ENCODE measurements at regions not wholly inside any gene's neighbourhood (a gene's known extent, or its start where the extent isn't known, plus 50 kb on each side); places are given as distances from the start of the nearest gene placed in this dataset.

GRCh38 chr4:173697840-173698239 lies 167.8 kb upstream of the HAND2 start:
- Histone ChIP-seq H3K27ac (ENCODE audit: low read depth, low read length) (no peak overlapping the region), H2AFZ (ENCODE audit: low read length, unreplicated experiment) (no peak overlapping the region), H3K4me1 (ENCODE audit: control insufficient read depth, insufficient read depth, low read length, unreplicated experiment) (peaks cover 7% of the 10 kb centered on the region), H3K27me3 (ENCODE audit: insufficient read depth, low read length) (no peaks in the 10 kb centered on the region), H3K4me3 (ENCODE audit: low read depth, low read length) (no peak overlapping the region), H3K79me2 (ENCODE audit: control insufficient read depth, insufficient read depth, low read length, unreplicated experiment) (no peaks in the 10 kb centered on the region), H3K36me3 (ENCODE audit: insufficient read depth, low read length) (no peaks in the 10 kb centered on the region)

- Histone ChIP-seq H2AFZ (ENCODE audit: low read length, unreplicated experiment) (no peak overlapping the region), H3K4me3 (ENCODE audit: low read depth, low read length) (no peak overlapping the region), H3K4me1 (ENCODE audit: control insufficient read depth, insufficient read depth, low read length, unreplicated experiment) (peaks cover 7% of the 10 kb centered on the region), H3K27me3 (ENCODE audit: insufficient read depth, low read length) (no peaks in the 10 kb centered on the region), H3K27ac (ENCODE audit: low read depth, low read length) (no peak overlapping the region), H3K79me2 (ENCODE audit: control insufficient read depth, insufficient read depth, low read length, unreplicated experiment) (no peaks in the 10 kb centered on the region), H3K36me3 (ENCODE audit: insufficient read depth, low read length) (no peaks in the 10 kb centered on the region)
Measured at GRCh38 chr4:173696551-173696950, 166.5 kb upstream of the HAND2 start.

GRCh38 chr4:173696011-173696410 lies 166.0 kb upstream of the HAND2 start:
- peaks cover 7% of the 10 kb centered on the region for H3K4me1 ChIP-seq (ENCODE audit: control insufficient read depth, insufficient read depth, low read length, unreplicated experiment)
- H2AFZ ChIP-seq (ENCODE audit: low read length, unreplicated experiment), result no peak overlapping the region
- no peaks in the 10 kb centered on the region for H3K27me3 ChIP-seq (ENCODE audit: insufficient read depth, low read length)
- no peaks in the 10 kb centered on the region for H3K79me2 ChIP-seq (ENCODE audit: control insufficient read depth, insufficient read depth, low read length, unreplicated experiment)
- H3K27ac ChIP-seq (ENCODE audit: low read depth, low read length), result no peak overlapping the region
- no peak overlapping the region for H3K4me3 ChIP-seq (ENCODE audit: low read depth, low read length)
- H3K36me3 ChIP-seq (ENCODE audit: insufficient read depth, low read length), result no peaks in the 10 kb centered on the region

GRCh38 chr4:173685831-173686210 lies 155.8 kb upstream of the HAND2 start:
- no peaks in the 10 kb centered on the region for H3K4me1 ChIP-seq (ENCODE audit: control insufficient read depth, insufficient read depth, low read length, unreplicated experiment)
- peaks cover 11% of the 10 kb centered on the region; the same call in 1 of the 2 replicates for H3K27me3 ChIP-seq (ENCODE audit: insufficient read depth, low read length)
- H2AFZ ChIP-seq (ENCODE audit: low read length, unreplicated experiment), result no peak overlapping the region
- no peak overlapping the region for H3K4me3 ChIP-seq (ENCODE audit: low read depth, low read length)
- H3K36me3 ChIP-seq (ENCODE audit: insufficient read depth, low read length), result no peaks in the 10 kb centered on the region
- no peak overlapping the region for H3K27ac ChIP-seq (ENCODE audit: low read depth, low read length)
- no peaks in the 10 kb centered on the region for H3K79me2 ChIP-seq (ENCODE audit: control insufficient read depth, insufficient read depth, low read length, unreplicated experiment)

GRCh38 chr4:173685165-173685830 lies 155.3 kb upstream of the HAND2 start:
- no peak overlapping the region for H3K4me3 ChIP-seq (ENCODE audit: low read depth, low read length)
- no peak overlapping the region for H3K27ac ChIP-seq (ENCODE audit: low read depth, low read length)
- peaks cover 11% of the 10 kb centered on the region; the same call in 1 of the 2 replicates for H3K27me3 ChIP-seq (ENCODE audit: insufficient read depth, low read length)
- H3K36me3 ChIP-seq (ENCODE audit: insufficient read depth, low read length), result no peaks in the 10 kb centered on the region
- H3K4me1 ChIP-seq (ENCODE audit: control insufficient read depth, insufficient read depth, low read length, unreplicated experiment), result no peaks in the 10 kb centered on the region
- H2AFZ ChIP-seq (ENCODE audit: low read length, unreplicated experiment), result no peak overlapping the region
- H3K79me2 ChIP-seq (ENCODE audit: control insufficient read depth, insufficient read depth, low read length, unreplicated experiment), result no peaks in the 10 kb centered on the region

- H3K4me3 ChIP-seq (ENCODE audit: low read depth, low read length), result no peak overlapping the region
- H3K27ac ChIP-seq (ENCODE audit: low read depth, low read length), result no peak overlapping the region
- H3K27me3 ChIP-seq (ENCODE audit: insufficient read depth, low read length), result peaks cover 11% of the 10 kb centered on the region; the same call in 1 of the 2 replicates
- H3K79me2 ChIP-seq (ENCODE audit: control insufficient read depth, insufficient read depth, low read length, unreplicated experiment), result no peaks in the 10 kb centered on the region
- no peak overlapping the region for H2AFZ ChIP-seq (ENCODE audit: low read length, unreplicated experiment)
- no peaks in the 10 kb centered on the region for H3K4me1 ChIP-seq (ENCODE audit: control insufficient read depth, insufficient read depth, low read length, unreplicated experiment)
- no peaks in the 10 kb centered on the region for H3K36me3 ChIP-seq (ENCODE audit: insufficient read depth, low read length)
Measured at GRCh38 chr4:173684223-173684622, 154.2 kb upstream of the HAND2 start.

- Histone ChIP-seq H3K4me3 (ENCODE audit: low read depth, low read length) (no peak overlapping the region), H3K79me2 (ENCODE audit: control insufficient read depth, insufficient read depth, low read length, unreplicated experiment) (no peaks in the 10 kb centered on the region), H3K4me1 (ENCODE audit: control insufficient read depth, insufficient read depth, low read length, unreplicated experiment) (no peaks in the 10 kb centered on the region), H3K27me3 (ENCODE audit: insufficient read depth, low read length) (peaks cover 11% of the 10 kb centered on the region; the same call in 1 of the 2 replicates), H3K27ac (ENCODE audit: low read depth, low read length) (no peak overlapping the region), H3K36me3 (ENCODE audit: insufficient read depth, low read length) (no peaks in the 10 kb centered on the region), H2AFZ (ENCODE audit: low read length, unreplicated experiment) (no peak overlapping the region)
Measured at GRCh38 chr4:173682609-173683008, 152.6 kb upstream of the HAND2 start.

- no peaks in the 10 kb centered on the region for H3K4me1 ChIP-seq (ENCODE audit: control insufficient read depth, insufficient read depth, low read length, unreplicated experiment)
- no peak overlapping the region for H3K27ac ChIP-seq (ENCODE audit: low read depth, low read length)
- no peaks in the 10 kb centered on the region for H3K36me3 ChIP-seq (ENCODE audit: insufficient read depth, low read length)
- H3K79me2 ChIP-seq (ENCODE audit: control insufficient read depth, insufficient read depth, low read length, unreplicated experiment), result no peaks in the 10 kb centered on the region
- no peak overlapping the region for H3K4me3 ChIP-seq (ENCODE audit: low read depth, low read length)
- H2AFZ ChIP-seq (ENCODE audit: low read length, unreplicated experiment), result no peak overlapping the region
- peaks cover 14% of the 10 kb centered on the region; the same call in 1 of the 2 replicates for H3K27me3 ChIP-seq (ENCODE audit: insufficient read depth, low read length)
Measured at GRCh38 chr4:173680278-173680677, 150.2 kb upstream of the HAND2 start.

GRCh38 chr4:173675446-173675845 lies 145.4 kb upstream of the HAND2 start:
- no peak overlapping the region for H3K27ac ChIP-seq (ENCODE audit: low read depth, low read length)
- no peaks in the 10 kb centered on the region for H3K36me3 ChIP-seq (ENCODE audit: insufficient read depth, low read length)
- no peaks in the 10 kb centered on the region for H3K79me2 ChIP-seq (ENCODE audit: control insufficient read depth, insufficient read depth, low read length, unreplicated experiment)
- H3K4me3 ChIP-seq (ENCODE audit: low read depth, low read length), result no peak overlapping the region
- H2AFZ ChIP-seq (ENCODE audit: low read length, unreplicated experiment), result no peak overlapping the region
- H3K27me3 ChIP-seq (ENCODE audit: insufficient read depth, low read length), result 0 out of 2 replicates have a peak, but pooled peaks cover 3% of the 10 kb centered on the region
- H3K4me1 ChIP-seq (ENCODE audit: control insufficient read depth, insufficient read depth, low read length, unreplicated experiment), result no peaks in the 10 kb centered on the region

GRCh38 chr4:173669460-173670179 lies 139.6 kb upstream of the HAND2 start:
- no peaks in the 10 kb centered on the region for H3K36me3 ChIP-seq (ENCODE audit: insufficient read depth, low read length)
- H3K79me2 ChIP-seq (ENCODE audit: control insufficient read depth, insufficient read depth, low read length, unreplicated experiment), result no peaks in the 10 kb centered on the region
- H3K27ac ChIP-seq (ENCODE audit: low read depth, low read length), result no peak overlapping the region
- H3K4me1 ChIP-seq (ENCODE audit: control insufficient read depth, insufficient read depth, low read length, unreplicated experiment), result no peaks in the 10 kb centered on the region
- H3K4me3 ChIP-seq (ENCODE audit: low read depth, low read length), result no peak overlapping the region
- H3K27me3 ChIP-seq (ENCODE audit: insufficient read depth, low read length), result no peaks in the 10 kb centered on the region; the same call in 1 of the 2 replicates
- H2AFZ ChIP-seq (ENCODE audit: low read length, unreplicated experiment), result no peak overlapping the region

- Histone ChIP-seq H3K27me3 (ENCODE audit: insufficient read depth, low read length) (no peaks in the 10 kb centered on the region; the same call in 1 of the 2 replicates), H3K27ac (ENCODE audit: low read depth, low read length) (no peak overlapping the region), H3K36me3 (ENCODE audit: insufficient read depth, low read length) (no peaks in the 10 kb centered on the region), H3K4me3 (ENCODE audit: low read depth, low read length) (no peak overlapping the region), H2AFZ (ENCODE audit: low read length, unreplicated experiment) (no peak overlapping the region), H3K4me1 (ENCODE audit: control insufficient read depth, insufficient read depth, low read length, unreplicated experiment) (no peaks in the 10 kb centered on the region), H3K79me2 (ENCODE audit: control insufficient read depth, insufficient read depth, low read length, unreplicated experiment) (no peaks in the 10 kb centered on the region)
Measured at GRCh38 chr4:173661001-173661400, 131.0 kb upstream of the HAND2 start.

Data from ACC112 (cell line).